Right lobe of liver (tissue), 6 donors: ENCODE measurements at regions not wholly inside any gene's neighbourhood (a gene's known extent, or its start where the extent isn't known, plus 50 kb on each side); places are given as distances from the start of the nearest gene placed in this dataset.
"Not testable (repeated sequence)": the region's sequence is repeated elsewhere in the genome, so short reads cannot be mapped to it uniquely, and the experiment has no call there.

Source experiments
- ATAC-seq, 4 donors: fragments of 200-7000 bp; cut with Tn5 transposase; one replicate each; pipeline ENCODE4 v1.9.1; 2020; ENCODE audit warnings: mild to moderate bottlenecking in 4 of 4, moderate library complexity in 4 of 4
- DNase-seq, 3 donors: peaks; one replicate each; pipeline ENCODE4 v3.0.0-alpha.2; 2020
- H3K27ac ChIP-seq, 3 donors: fragments of 200-600 bp; one replicate each; pipeline ENCODE4 v1.8.0; 2022
- H3K27me3 ChIP-seq, 2 donors: fragments of 200-600 bp; one replicate each; pipeline ENCODE4 v1.8.0; 2022
- H3K36me3 ChIP-seq, 4 donors: fragments of 200-600 bp; sonication (generic) in 1 of 4; one replicate each; pipeline versions ENCODE4 v1.5.1 to v1.8.0; 2017 to 2022; ENCODE audit warnings: control low read depth in 1 of 4
- H3K4me1 ChIP-seq, 4 donors: fragments of 200-600 bp; sonication (generic) in 1 of 4; one replicate each; pipeline versions ENCODE4 v1.5.1 to v1.8.0; 2017 to 2022; ENCODE audit warnings: control low read depth in 1 of 4
- H3K4me3 ChIP-seq, 3 donors: fragments of 200-600 bp; one replicate each; pipeline ENCODE4 v1.8.0; 2022
- H3K9me3 ChIP-seq, 4 donors: fragments of 200-600 bp; sonication (generic) in 1 of 4; one replicate each; pipeline versions ENCODE4 v1.5.1 to v1.8.0; 2017 to 2022; ENCODE audit warnings: control low read depth in 1 of 4
- POLR2A ChIP-seq: fragments of 450-650 bp; IDR thresholded peaks from one replicate; pipeline ENCODE4 v1.6.1; 2017; ENCODE audit warnings: antibody characterized with exemption, mild to moderate bottlenecking
- WGBS: methylation state at CpG from one replicate; pipeline ENCODE4 v1.1.6; 2018; ENCODE audit warnings: low coverage, low lambda C conversion rate; ENCODE audit not compliant: insufficient coverage; ENCODE audit errors: missing lambda C conversion rate; 5-methylcytosine and 5-hydroxymethylcytosine counted together
- intact Hi-C, 2 donors: fragments of 100-400 bp; cut with DNase I; formaldehyde crosslinking; loops; one replicate each; pipeline versions ENCODE4 v1.11.2 to v1.14.1; 2022
- TF ChIP-seq, protein P1 (sequence below), 4 donors: fragments of 200-600 bp in 3 of 4; fragments of 450-650 bp in 1 of 4; IDR thresholded peaks; one replicate each; pipeline versions ENCODE4 v1.5.1 to v1.8.0; 2016 to 2022; ENCODE audit warnings: antibody characterized with exemption in 4 of 4, mild to moderate bottlenecking in 2 of 4
- donor health status: DM: no; HTN: yes; CAD: no.
- donor health status: DM: no; HTN: no; CAD: no.
- donor health status: DM: no; HTN: no; CAD: no.
- donor health status: DM: no; HTN: yes; CAD: no.
- donor health status: DM: no; HTN: yes; CAD: no.

GRCh38 chr10:44099511-44099910, 285.4 kb downstream of the CXCL12 start:
- no peak overlapping the region for H3K27ac ChIP-seq
- intact Hi-C loops = no loop called here
- TF ChIP-seq, protein P1, sequence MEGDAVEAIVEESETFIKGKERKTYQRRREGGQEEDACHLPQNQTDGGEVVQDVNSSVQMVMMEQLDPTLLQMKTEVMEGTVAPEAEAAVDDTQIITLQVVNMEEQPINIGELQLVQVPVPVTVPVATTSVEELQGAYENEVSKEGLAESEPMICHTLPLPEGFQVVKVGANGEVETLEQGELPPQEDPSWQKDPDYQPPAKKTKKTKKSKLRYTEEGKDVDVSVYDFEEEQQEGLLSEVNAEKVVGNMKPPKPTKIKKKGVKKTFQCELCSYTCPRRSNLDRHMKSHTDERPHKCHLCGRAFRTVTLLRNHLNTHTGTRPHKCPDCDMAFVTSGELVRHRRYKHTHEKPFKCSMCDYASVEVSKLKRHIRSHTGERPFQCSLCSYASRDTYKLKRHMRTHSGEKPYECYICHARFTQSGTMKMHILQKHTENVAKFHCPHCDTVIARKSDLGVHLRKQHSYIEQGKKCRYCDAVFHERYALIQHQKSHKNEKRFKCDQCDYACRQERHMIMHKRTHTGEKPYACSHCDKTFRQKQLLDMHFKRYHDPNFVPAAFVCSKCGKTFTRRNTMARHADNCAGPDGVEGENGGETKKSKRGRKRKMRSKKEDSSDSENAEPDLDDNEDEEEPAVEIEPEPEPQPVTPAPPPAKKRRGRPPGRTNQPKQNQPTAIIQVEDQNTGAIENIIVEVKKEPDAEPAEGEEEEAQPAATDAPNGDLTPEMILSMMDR (IDR thresholded peaks at IDR 0.05) = no peak
- TF ChIP-seq POLR2A = no peak
- no peak for ATAC-seq
- H3K27me3 ChIP-seq = no peaks in the 10 kb centered on the region
- DNase-seq = no peak
- no peaks in the 10 kb centered on the region for H3K4me1 ChIP-seq
- no peak overlapping the region for H3K4me3 ChIP-seq
- peaks cover 0 to 5% (median 0%) of the 10 kb centered on the region in 4 donors for H3K9me3 ChIP-seq
- 91% methylated on average over 2 of the region's 2 CpGs for WGBS
- no peaks in the 10 kb centered on the region for H3K36me3 ChIP-seq

DNA sequence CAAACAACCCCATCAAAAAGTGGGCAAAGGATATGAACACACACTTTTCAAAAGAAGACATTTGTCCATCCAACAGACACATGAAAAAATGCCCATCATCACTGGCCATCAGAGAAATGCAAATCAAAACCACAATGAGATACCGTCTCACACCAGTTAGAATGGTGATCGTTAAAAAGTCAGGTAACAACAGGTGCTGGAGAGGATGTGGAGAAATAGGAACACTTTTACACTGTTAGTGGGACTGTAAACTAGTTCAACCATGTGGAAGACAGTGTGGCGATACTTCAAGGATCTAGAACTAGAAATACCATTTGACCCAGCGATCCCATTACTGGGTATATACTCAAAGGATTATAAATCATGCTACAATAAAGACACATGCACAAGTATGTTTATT, 288.7 kb downstream of the CXCL12 start:
- 86% methylated on average over 4 of the region's 4 CpGs for WGBS

DNA sequence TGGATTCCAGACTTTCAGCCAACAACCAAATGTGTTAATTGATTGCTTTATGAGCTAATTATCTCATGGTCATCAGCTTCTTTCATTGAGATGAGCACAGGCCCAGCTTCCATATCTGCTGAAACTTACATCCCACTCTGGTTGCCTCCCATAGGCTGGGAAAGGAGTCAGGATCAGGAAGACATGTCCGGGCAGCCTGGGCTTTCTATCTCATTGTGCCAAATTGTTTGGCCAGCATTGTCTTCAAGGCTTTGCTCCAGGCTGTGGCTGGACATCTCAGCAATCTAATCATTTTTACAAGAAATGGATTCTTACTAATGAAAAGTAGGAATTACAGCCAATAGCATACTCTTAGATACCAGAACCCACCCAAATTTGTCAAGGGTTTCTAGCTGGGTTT, 295.2 kb downstream of the CXCL12 start:
- Histone ChIP-seq H3K9me3 (no peaks in the 10 kb centered on the region), H3K36me3 (no peaks in the 10 kb centered on the region)
- intact Hi-C loops = no loop called here

More for the DNA sequence above, 288.7 kb downstream of the CXCL12 start:
- ATAC-seq, H3K4me3 ChIP-seq, intact Hi-C loops, H3K9me3 ChIP-seq, H3K4me1 ChIP-seq, H3K27ac ChIP-seq, DNase-seq, H3K36me3 ChIP-seq, H3K27me3 ChIP-seq: not testable (repeated sequence)

GRCh38 chr10:44087403-44087802, 297.5 kb downstream of the CXCL12 start:
- Histone ChIP-seq H3K27ac (no peak overlapping the region), H3K9me3 (no peaks in the 10 kb centered on the region), H3K27me3 (no peaks in the 10 kb centered on the region), H3K4me3 (no peak overlapping the region), H3K4me1 (no peaks in the 10 kb centered on the region), H3K36me3 (no peaks in the 10 kb centered on the region)
- ATAC-seq (no peak), DNase-seq (no peak)
- intact Hi-C loops = no loop called here
- TF ChIP-seq, protein P1 (IDR thresholded peaks at IDR 0.05) = no peak
- no peak for TF ChIP-seq POLR2A

More for the DNA sequence above, 295.2 kb downstream of the CXCL12 start:
- H3K4me3 ChIP-seq = no peak overlapping the region
- H3K27me3 ChIP-seq = no peaks in the 10 kb centered on the region
- DNase-seq (no peak), ATAC-seq (no peak)
- no CpG with 5 or more reads among the region's 1 CpG for WGBS
- no peaks in the 10 kb centered on the region for H3K4me1 ChIP-seq
- H3K27ac ChIP-seq = no peak overlapping the region
- TF ChIP-seq POLR2A = no peak
- TF ChIP-seq, protein P1 (IDR thresholded peaks at IDR 0.05) = no peak

- 60% methylated on average over 3 of the region's 3 CpGs for WGBS
- intact Hi-C loops = no loop called here
Observed at GRCh38 chr10:44083719-44084400, 301.0 kb downstream of the CXCL12 start.

More at GRCh38 chr10:44083719-44084400, 301.0 kb downstream of the CXCL12 start:
- Histone ChIP-seq H3K36me3 (no peaks in the 10 kb centered on the region), H3K4me3 (no peak overlapping the region), H3K9me3 (no peaks in the 10 kb centered on the region), H3K27me3 (no peaks in the 10 kb centered on the region), H3K4me1 (no peaks in the 10 kb centered on the region), H3K27ac (no peak overlapping the region)
- no peak for ATAC-seq
- TF ChIP-seq POLR2A = no peak
- TF ChIP-seq, protein P1 (IDR thresholded peaks at IDR 0.05) = no peak
- DNase-seq = no peak
